ENCODE measurements at regions not wholly inside any gene's neighbourhood (a gene's known extent, or its start where the extent isn't known, plus 50 kb on each side); places are given as distances from the start of the nearest gene placed in this dataset.

DNA sequence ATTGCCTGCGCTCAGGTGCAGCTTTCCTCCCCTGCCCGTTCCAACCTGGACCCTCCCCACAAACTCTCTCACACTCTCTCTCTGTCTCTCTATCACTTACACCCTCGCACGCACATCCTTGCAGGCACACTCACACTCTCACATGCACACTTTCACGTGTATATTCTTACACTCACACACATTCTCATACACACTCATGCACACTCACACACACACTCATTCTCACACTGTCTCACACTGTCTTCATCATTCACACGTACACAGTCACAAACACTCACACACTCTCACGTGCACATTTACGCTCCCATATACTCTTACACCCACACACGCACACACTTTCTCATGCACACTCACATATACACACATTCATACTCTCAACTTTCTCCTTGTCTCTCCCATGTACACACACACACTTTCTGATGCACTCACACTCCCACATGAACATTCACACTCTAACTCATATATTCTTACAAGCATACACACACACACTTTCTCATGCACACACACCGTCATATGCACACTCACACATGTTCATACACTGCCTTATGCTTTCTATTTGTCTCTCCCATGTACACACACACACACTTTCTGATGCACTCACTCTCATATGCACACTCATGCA lies 229.3 kb downstream of the SNX18 start:
- Histone ChIP-seq H3K27me3 (ENCODE audit: low read depth, low read length) (no peaks in the 10 kb centered on the region), H3K36me3 (replicated peaks; ENCODE audit: low read depth, low read length) (no peaks in the 10 kb centered on the region), H3K9me3 (ENCODE audit: insufficient read depth, low read length) (no peaks in the 10 kb centered on the region), H4K20me1 (ENCODE audit: insufficient read depth, low read length) (no peaks in the 10 kb centered on the region), H3K4me3 (ENCODE audit: low read length) (no peak overlapping the region), H3K4me2 (ENCODE audit: low read length) (no peak overlapping the region), H3K27ac (ENCODE audit: low read length) (no peak overlapping the region), H2AFZ (ENCODE audit: low read depth, low read length) (no peak overlapping the region), H3K79me2 (ENCODE audit: low read length) (no peaks in the 10 kb centered on the region), H3K9ac (ENCODE audit: low read length) (no peak overlapping the region), H3K4me1 (ENCODE audit: low read length) (peaks cover 14% of the 10 kb centered on the region)
- TF ChIP-seq, protein P1, sequence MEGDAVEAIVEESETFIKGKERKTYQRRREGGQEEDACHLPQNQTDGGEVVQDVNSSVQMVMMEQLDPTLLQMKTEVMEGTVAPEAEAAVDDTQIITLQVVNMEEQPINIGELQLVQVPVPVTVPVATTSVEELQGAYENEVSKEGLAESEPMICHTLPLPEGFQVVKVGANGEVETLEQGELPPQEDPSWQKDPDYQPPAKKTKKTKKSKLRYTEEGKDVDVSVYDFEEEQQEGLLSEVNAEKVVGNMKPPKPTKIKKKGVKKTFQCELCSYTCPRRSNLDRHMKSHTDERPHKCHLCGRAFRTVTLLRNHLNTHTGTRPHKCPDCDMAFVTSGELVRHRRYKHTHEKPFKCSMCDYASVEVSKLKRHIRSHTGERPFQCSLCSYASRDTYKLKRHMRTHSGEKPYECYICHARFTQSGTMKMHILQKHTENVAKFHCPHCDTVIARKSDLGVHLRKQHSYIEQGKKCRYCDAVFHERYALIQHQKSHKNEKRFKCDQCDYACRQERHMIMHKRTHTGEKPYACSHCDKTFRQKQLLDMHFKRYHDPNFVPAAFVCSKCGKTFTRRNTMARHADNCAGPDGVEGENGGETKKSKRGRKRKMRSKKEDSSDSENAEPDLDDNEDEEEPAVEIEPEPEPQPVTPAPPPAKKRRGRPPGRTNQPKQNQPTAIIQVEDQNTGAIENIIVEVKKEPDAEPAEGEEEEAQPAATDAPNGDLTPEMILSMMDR (IDR thresholded peaks at IDR 0.05; ENCODE audit: low read depth, low read length) = no peak
- TF ChIP-seq EZH2phosphoT487 (IDR thresholded peaks at IDR 0.05; ENCODE audit: low read depth) = no peak

DNA sequence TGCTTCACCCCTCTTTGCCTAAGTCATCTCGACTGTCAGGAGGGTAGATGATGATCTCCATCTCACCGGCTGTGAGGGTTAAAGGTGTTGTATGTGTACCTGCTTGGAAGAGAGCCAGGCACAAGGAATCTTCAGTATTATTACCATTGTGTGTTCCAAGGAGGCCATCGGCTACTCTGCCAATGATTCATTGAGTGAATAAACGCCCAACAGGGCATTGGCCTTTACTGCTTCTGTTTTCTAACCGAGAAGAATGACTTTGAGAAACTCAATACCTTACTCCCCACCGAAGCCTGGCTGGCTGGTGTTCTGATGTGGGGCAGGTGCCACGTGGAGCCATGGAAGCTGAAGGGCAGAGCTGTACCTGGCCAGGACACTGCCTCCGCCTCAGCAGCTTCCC lies 228.8 kb downstream of the SNX18 start:
- Histone ChIP-seq H3K9ac (ENCODE audit: low read length) (no peak overlapping the region), H3K4me1 (ENCODE audit: low read length) (peaks cover 14% of the 10 kb centered on the region), H3K4me2 (ENCODE audit: low read length) (no peak overlapping the region), H3K27me3 (ENCODE audit: low read depth, low read length) (no peaks in the 10 kb centered on the region), H3K4me3 (ENCODE audit: low read length) (no peak overlapping the region), H3K79me2 (ENCODE audit: low read length) (no peaks in the 10 kb centered on the region), H3K9me3 (ENCODE audit: insufficient read depth, low read length) (no peaks in the 10 kb centered on the region), H3K36me3 (replicated peaks; ENCODE audit: low read depth, low read length) (no peaks in the 10 kb centered on the region), H2AFZ (ENCODE audit: low read depth, low read length) (no peak overlapping the region), H3K27ac (ENCODE audit: low read length) (no peak overlapping the region), H4K20me1 (ENCODE audit: insufficient read depth, low read length) (no peaks in the 10 kb centered on the region)
- no peak for TF ChIP-seq EZH2phosphoT487 (IDR thresholded peaks at IDR 0.05; ENCODE audit: low read depth)
- TF ChIP-seq, protein P1 (IDR thresholded peaks at IDR 0.05; ENCODE audit: low read depth, low read length) = no peak

DNA sequence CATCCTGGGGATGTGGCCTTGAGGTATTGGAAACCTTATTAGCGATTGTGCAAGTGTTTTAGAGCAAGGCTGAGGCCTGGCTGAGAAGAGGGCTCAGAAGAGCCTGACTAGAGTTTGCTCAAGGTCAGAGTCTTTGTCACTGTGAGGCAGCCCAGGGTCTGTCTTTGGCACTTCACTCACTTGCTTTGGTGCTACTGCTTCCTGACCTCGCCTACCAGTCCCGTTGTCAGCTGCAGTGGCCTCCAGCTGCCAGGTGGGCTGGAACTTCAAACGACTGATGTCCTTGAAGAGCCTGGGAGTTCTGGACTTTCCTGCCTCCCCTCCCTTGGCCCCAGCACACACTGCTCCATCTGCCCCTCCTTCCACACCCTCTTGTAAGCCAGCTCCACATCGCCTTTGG lies 228.0 kb downstream of the SNX18 start:
- Histone ChIP-seq H3K27me3 (ENCODE audit: low read depth, low read length) (no peaks in the 10 kb centered on the region), H3K4me3 (ENCODE audit: low read length) (no peak overlapping the region), H4K20me1 (ENCODE audit: insufficient read depth, low read length) (no peaks in the 10 kb centered on the region), H2AFZ (ENCODE audit: low read depth, low read length) (no peak overlapping the region), H3K9ac (ENCODE audit: low read length) (no peak overlapping the region), H3K79me2 (ENCODE audit: low read length) (no peaks in the 10 kb centered on the region), H3K9me3 (ENCODE audit: insufficient read depth, low read length) (no peaks in the 10 kb centered on the region), H3K36me3 (replicated peaks; ENCODE audit: low read depth, low read length) (no peaks in the 10 kb centered on the region), H3K4me1 (ENCODE audit: low read length) (peaks cover 14% of the 10 kb centered on the region), H3K4me2 (ENCODE audit: low read length) (no peak overlapping the region), H3K27ac (ENCODE audit: low read length) (no peak overlapping the region)
- no peak for TF ChIP-seq EZH2phosphoT487 (IDR thresholded peaks at IDR 0.05; ENCODE audit: low read depth)

DNA sequence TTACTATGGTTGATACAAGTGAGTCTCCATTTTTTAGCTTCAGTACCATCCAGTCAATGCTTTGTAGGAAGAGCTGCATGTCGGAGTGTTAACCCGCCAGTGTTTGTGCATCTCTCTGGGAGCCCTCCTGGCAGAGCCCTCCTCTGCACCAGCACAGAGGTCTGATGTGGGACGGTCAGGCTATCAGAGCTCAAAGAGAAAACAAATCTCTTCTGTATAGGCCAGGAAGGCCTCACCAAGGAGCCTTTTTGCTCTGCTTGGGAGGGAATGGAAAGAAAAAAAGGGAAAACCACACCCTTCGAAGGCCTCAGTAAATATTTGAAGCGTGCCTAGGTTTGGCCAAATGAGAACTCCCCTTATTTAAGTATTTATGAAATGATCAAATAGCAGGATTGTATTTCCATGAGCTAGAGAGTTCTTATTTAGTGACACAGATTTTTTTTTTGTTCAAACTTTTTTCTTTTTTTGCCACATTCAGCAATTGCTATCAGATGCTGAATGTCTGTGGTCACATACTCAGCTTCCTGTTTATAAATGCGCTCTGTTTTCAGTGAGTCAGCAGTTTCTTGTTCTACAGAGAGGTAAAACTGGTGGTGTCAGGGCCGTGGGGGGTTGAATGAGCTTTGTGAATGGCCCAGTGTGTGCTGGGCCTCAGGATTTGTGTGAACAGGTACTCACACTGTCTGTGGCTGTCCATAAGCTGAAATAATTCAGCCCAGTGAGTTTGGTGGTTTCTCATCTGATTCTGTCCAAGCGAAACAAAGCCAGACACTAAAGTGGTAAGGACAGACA lies 226.6 kb downstream of the SNX18 start:
- peak overlapping the region; percentile 51 for H3K4me2 ChIP-seq (ENCODE audit: low read length)
- H4K20me1 ChIP-seq (ENCODE audit: insufficient read depth, low read length) = no peaks in the 10 kb centered on the region
- peak overlapping the region; percentile 37; the same call in 1 of the 2 replicates for H3K27ac ChIP-seq (ENCODE audit: low read length)
- H3K79me2 ChIP-seq (ENCODE audit: low read length) = no peaks in the 10 kb centered on the region
- H3K27me3 ChIP-seq (ENCODE audit: low read depth, low read length) = no peaks in the 10 kb centered on the region
- no peak for TF ChIP-seq EZH2phosphoT487 (IDR thresholded peaks at IDR 0.05; ENCODE audit: low read depth)
- TF ChIP-seq, protein P1 (IDR thresholded peaks at IDR 0.05; ENCODE audit: low read depth, low read length) = no peak
- H3K36me3 ChIP-seq (replicated peaks; ENCODE audit: low read depth, low read length) = no peaks in the 10 kb centered on the region
- H3K4me1 ChIP-seq (ENCODE audit: low read length) = peaks cover 14% of the 10 kb centered on the region
- peak overlapping the region; percentile 37; the same call in 1 of the 2 replicates for H3K9ac ChIP-seq (ENCODE audit: low read length)
- peak overlapping the region; percentile 99 for H2AFZ ChIP-seq (ENCODE audit: low read depth, low read length)
- H3K4me3 ChIP-seq (ENCODE audit: low read length) = no peak overlapping the region
- H3K9me3 ChIP-seq (ENCODE audit: insufficient read depth, low read length) = no peaks in the 10 kb centered on the region

Measured in OCI-LY3 (cell line).